Inferior parietal cortex (tissue), 1 donor: ENCODE measurements at regions not wholly inside any gene's neighbourhood (a gene's known extent, or its start where the extent isn't known, plus 50 kb on each side); places are given as distances from the start of the nearest gene placed in this dataset.

Source experiments
- DNase-seq: peaks from one replicate; pipeline ENCODE4 v3.0.0-alpha.2; 2016; ENCODE audit errors: extremely low spot score

DNA sequence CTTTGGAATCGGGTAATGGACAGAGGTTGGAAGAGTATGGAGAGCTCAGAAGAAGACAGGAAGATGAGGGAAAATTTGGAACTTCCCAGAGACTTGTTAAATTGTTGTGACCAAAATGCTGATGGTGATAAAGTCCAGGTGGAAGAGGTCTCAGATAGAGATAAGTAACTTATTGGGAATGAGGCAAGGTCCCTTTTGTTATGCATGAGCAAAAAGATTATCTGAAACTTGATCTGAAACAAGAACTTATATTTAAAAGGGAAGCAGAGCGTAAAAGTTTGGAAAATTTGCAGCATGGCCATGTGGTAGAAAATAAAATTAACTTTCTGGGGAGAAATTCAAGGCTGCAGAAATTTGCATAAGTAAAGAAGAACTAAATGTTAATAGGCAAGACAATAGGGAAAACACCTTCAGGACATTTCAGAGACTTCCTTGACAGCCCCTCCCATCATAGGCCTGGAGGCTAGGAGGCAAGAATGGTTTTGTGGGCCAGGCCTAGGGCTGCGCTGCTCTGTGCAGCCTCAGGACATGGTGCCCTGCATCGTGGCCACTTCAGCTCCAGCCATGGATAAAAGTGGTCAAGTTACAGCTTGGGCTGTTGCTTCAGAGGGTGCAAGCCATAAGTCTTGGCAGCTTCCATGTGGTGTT is 425.7 kb upstream of the PRICKLE1 start:
- no peak for DNase-seq

DNA sequence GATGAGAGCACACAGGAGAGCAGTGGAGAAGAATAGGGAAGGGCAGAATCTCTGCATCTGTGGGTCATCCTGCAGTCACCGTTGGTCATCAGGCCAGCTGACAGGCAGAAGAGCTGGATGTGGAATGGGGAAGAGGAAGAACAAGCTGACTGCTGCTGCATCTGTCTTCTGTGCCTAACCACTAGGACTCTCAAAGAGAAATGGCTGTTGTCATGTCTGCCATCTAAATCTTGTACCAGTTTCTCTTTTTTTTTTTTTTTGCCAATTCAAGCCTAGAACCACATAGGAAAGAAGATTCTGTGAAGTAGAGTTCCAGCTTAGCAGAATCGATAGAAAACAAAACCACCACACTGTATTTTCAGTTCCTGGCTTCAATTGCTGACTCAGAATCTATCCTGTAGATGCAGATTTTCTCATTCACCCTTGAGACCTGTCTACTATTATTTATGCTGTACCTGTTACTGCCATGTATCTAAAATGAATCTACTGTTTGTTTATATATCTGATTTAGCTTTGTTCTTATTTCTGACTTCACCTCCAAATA is 421.9 kb upstream of the PRICKLE1 start:
- no peak for DNase-seq

DNA sequence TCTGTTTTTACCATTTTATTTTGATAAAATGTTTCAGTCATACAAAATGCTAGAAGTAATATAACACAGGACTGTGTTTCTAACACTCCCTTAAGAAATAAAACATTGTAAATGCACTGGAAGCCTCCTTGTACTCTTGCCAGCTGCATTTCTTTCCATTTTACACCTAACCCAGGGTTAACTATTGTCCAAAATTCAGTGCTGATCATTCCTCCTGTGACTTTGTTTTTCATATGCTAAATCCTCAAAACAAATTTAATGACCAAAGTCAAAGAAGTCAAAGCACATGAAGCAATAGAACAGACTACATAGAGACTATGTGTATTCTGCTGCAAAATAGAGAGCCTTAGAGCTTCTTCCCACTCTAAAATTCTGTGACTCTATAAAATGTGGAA is 420.3 kb upstream of the PRICKLE1 start:
- no peak for DNase-seq

DNA sequence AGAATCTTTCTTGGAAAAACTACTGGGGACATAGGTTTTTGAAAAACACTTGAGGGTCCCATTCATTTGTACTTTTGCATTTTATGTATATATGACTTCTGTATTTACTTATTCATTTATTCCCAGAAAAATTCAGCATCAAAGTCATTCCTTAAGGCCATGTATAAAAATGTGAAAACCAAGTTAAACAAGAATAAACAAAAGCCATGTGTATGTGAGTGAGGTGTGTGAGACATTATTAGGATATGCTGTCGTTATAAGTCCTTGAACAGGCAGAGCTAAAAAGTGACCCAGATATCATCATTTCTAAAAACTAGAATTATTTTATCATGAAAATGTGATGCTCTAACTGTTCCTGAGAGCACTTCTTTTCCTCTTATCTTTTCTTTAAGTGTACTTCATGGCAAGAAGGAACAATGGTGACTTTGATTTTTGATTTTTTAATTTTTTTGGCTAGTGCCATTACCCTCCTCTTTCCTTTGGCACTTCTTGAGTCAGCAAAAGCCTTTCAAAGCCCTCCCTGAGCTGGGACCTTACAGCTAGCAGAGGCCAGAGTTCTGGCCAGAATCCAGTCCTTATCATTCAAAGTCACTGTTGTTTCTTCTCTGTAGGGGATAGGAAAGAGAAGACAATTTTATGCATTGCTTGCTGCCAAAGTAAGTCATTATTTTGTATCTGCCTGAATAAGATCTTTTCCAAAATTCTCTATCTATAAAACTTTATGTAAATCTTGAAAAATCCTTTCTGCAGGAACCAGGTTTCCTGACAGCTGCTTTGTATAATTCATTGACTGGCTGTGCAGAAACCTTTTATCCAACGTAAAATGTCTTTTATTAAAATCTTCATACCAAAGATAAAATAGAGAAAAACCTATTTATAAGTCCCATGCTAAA is 419.7 kb upstream of the PRICKLE1 start:
- DNase-seq, result no peak

DNA sequence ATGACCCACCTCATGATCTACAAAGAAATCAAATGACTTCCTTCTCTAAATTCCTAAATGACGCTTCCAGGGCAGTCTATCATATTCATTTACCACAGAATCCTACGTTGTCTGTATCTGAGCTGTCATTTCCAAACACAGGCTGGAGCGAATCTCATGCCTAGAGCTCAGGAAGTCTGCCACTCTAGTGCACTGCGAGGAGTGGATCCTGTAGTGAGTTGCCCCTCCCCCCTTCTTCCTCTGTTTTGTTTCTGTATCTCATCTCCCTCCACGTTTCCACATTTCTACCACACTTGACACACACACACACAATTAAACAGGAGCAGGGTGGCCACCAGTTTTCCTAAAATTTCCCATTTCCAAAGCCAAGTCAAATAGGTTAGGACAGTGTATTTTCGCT is 415.4 kb upstream of the PRICKLE1 start:
- no peak for DNase-seq

DNA sequence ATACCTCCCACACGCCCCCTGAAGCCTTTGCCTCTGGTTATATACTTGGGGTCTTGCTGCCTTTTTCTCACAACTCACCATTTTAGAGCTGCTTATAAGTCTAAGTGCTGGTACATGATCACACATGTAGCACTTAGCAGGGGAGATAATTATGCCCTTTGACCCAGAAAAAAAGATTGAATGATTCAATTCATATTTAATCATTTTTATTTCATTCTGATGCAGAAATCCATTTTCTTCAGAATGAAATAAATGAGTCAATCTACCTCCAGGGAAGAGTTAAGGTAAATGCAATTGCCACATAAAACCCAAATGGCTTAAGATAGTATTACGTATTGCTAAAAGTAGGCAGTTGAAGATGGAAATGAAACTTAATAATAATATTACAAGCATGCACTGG is 414.6 kb upstream of the PRICKLE1 start:
- DNase-seq, result no peak

DNA sequence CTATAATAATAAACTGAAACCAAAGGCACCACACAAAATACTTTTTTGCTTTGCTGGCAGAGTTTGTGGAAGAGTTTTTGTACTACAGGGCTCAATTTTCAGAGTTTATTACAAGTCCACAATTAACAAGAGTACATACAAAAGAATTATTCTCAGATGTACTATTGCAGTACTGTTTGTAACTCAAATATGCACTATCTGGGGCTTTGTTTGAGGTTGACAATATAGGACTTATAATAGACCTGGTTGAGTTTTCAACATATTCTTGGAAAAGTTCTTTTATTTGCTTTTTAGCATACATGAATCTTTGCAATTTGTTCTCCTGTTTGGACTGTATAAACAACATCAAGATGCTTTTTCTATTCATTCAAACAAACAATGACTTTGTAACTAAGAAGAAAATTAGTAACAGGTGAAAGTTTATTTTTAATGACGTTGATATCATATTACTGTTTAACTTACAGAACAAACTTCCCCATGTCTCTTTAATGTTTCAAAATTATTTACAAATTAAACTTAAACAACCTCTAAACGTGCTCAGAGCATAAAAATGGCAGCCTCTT is 407.4 kb upstream of the PRICKLE1 start:
- no peak for DNase-seq

DNA sequence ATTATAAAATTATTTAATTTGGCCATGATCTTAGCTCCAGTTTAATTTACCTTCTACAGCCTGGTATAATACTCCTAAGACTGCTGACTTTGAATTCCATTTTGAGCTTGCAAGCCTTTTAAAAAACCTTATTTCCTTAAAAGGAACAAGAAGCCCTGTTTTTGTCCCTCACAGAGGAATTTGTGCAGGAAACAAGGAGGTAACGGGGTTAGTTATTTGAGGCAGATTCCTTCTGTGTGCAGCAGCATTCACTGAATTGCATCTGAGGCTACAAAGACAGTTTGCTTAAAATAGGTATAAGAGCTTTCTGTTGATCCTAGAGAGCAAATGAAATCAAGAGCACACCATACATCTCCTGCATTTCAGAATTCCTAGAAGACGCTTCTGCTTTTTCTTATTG is 403.3 kb upstream of the PRICKLE1 start:
- no peak for DNase-seq

DNA sequence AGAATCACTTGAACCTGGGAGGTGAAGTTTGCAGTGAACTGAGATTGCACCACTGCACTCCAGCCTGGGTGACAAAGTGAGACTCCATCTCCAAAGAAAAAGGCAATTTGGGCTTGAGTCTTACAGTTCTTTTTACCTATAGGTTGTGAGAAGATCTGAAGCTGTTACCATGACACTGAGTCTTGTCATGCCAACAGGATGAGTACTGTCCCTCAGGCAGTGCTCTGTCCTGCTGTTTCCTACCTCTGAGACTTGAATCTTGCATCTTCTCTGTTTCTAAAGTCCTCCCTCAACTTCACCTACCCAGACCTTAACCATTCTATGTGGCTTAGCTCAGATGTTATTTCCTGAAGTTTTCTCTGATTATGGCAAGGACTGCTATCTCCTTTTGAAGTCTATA is 400.8 kb upstream of the PRICKLE1 start:
- no peak for DNase-seq

DNA sequence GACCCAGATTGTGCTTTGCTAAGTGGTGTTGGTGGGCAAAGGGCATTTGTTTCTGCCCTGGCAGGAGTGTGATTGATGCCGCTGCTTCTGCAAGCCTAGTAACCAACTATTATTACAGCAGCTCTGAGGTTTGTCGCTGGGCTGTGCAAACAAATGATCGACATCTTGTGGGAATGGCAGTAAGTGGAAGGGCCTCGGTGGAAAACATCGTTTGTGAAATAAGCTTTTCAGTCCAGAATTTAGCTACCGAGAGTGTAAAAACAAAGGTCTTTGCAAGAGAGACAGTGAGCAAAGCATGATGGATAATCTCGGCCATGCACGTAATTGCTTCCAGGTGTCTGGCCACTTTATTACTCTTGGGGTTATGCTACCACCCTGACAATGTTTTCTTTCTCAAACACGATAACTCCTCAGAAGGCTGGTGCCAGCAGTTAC is 397.7 kb upstream of the PRICKLE1 start:
- DNase-seq, result no peak

DNA sequence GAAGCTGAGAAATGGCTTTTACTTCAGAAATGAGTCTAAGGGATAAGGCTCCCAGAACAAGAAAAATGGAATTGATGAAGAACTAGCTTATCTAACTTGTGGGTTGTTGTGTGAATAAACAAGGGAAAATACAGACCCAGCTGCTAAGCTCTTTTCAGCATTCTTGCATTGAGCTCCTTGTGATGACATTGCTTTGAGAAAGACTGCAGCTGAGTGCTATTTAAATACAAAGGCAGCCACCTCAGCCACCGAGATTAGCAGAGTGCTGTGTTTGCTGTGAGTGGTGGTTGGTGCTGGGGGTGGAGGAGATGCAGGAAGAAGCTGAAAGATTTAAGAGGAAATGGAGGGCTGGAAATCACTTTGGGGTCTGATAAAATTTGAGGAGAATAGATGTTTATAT is 396.0 kb upstream of the PRICKLE1 start:
- peak; percentile 5 for DNase-seq

DNA sequence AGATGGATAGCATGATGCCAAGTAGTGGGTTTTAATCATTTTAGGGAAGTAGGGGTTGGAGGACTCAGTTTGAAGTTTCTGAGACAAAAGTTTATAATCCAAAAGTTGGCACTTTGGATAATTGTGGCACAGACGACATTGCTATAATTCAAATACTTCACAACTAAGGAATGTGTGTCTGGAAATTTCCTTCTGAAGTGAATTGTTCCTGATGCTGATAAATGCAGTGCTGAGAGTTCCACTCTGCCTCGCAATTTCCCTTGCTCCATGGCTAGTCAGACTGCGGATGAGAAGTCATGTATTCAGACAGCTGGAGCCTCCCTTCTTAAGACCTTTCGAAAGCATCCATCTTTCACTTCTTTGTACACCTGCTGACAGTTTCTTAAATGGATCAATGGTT is 393.3 kb upstream of the PRICKLE1 start:
- no peak for DNase-seq

DNA sequence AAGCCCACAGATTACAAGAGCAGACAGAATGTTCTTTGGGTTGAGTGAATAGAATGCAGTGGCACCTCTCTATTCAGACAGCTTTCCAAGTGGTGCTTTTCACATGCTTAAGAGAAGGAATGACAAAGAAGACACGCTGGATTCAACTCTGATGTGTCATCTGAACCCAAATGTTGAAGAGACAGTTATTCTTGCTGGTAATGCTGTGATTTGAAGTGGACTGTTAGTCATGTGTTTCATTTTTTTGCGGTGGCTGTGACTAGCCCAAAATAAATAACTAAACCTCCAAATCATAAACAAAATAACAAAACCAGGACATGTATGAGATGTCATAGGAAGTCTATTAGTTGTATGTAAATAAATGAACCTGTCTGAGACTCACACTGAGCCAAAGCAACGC is 391.8 kb upstream of the PRICKLE1 start:
- DNase-seq, result no peak

DNA sequence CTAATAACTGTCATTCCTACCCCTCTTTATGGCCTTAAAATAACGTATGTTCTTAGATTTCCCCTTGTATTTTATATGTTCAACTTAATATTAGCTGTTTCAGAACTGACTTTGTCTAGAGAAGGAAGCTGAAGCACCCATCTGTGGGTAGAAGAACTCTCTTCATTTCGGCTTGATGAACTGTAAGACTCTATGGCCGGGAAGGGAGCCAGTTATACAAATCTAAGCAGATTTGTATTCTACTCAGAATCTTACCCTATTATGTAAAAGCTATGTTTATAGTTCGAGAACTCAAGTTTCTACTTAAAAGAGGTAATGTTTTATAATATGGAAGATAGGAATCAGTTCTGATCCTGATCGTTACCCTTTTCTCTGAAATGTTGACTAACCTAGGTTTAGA is 390.9 kb upstream of the PRICKLE1 start:
- DNase-seq, result peak; percentile 2

DNA sequence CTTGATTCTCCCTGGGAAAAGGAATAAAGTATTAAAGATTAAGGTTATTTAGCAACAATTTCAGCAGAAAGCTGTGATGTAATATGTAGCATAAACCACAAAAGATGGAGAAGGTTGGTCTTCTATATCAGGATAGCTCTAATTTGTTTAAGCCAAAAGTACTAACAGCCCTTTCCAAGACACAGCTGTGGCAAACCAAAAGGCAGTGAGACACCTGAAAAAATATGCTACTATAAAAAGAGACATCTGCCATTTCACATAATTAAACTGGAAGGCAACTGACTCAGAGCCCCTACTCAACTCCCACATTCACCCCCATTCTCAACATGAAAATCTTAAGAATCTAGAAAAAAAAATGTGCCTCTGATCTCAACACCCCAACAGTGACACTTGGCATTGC is 390.2 kb upstream of the PRICKLE1 start:
- DNase-seq, result no peak

DNA sequence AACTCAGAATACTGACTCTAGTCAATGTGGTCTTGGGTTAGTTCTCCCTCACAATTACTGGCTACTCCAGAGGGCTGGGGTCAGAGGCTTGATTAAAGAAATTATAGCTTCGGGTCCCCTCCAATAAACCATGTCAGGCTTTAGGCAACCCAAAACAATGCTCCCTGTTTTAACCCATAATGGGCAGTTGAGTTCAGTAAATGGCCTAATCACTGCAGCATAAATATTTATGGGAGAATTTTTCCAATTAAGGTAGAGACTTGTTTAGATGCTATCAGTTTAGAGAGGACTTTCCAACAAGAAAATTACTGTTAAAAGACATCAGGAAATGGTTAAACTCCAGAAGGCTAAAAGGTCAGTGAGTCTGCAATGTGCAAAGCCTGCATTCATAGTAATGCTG is 389.2 kb upstream of the PRICKLE1 start:
- no peak for DNase-seq

DNA sequence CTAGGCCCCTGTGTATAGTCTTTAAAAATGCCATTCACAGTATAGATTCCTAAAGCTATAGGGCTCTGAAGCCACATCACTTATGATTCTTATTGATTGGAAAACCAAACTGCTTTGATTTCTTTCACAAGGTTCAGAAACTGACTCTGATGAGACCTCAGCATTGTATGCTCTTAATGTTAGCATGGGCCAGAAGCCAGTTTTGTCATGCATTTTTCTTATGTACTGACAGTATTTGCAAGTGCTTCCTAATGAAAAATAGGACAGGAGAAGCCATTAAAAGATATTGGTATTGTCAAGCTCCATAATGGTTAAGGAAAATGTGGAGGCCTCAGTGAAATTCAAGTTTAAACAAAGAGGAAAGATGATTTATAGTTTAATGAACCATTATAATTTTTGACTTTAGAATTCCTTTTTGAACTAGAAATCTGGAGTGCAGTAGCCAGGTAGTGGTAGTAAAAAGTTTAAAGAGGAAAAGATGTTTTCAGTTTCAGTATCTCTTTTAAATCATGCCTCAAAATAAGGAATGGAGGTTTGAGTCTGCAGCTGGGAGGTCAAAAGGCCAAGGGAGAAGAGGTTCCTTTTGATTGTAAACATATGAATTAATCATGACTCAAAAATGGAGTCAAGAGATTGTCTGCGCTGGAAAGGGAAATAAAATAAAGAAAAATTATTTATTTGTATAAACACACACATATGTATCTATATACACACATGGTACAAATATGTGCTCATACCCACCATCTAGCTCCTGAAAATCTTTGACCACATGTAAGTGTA is 388.1 kb upstream of the PRICKLE1 start:
- no peak for DNase-seq

DNA sequence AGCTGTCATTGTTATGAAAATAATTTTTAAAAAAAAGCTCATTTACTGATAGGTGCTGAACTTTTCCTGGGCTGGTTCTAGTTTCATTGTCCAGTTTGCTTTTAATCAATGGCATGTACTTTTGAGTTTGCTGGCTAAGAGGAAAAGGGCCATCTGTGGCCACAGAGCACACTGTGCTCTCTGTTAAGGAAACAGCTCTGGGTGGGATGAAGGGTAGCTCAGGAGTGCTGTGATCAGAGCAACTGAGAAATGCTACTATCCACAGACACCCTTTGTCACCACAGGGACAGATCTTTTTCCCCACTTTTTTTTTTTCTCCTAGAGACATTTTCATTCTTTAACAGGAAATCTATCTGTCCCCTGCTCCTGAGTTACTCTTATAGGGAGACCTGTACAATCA is 387.1 kb upstream of the PRICKLE1 start:
- no peak for DNase-seq

DNA sequence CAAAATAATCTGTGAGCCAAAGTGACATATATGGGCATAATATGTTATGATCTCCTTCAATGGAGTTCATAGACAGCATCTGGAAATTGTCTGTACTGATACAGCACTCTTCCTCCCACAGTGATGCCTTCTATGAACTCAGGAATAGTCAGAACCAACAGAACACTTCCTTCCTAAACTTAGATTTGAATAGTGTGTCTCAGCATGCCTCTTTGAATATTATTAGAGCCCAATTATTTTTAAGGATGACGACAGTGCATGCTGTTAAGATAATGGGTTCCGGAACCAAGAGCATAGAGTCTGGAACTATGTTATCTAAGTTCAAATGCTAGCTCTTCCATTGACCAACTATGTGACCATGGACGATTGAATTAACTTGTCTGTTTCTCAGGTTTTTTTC is 386.6 kb upstream of the PRICKLE1 start:
- no peak for DNase-seq

DNA sequence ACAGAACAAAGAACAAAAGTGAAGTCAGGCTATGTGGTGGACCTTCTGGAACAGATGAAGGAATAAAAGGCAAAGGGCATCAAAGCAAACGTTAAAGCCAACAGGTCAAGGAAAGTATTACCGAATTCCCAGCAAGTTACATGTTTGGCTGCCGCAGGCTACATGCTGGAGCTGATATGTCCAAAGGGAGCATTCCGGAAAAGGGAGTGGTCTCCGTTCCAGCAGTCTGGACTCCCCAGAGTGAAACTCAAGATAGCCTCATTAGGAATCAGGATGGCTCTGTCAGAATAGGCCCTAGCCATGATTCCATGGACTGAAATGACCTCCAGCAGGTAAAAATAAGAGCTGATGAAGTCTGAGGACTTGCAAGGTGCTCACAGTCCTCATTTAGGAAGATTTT is 379.8 kb upstream of the PRICKLE1 start:
- no peak for DNase-seq

DNA sequence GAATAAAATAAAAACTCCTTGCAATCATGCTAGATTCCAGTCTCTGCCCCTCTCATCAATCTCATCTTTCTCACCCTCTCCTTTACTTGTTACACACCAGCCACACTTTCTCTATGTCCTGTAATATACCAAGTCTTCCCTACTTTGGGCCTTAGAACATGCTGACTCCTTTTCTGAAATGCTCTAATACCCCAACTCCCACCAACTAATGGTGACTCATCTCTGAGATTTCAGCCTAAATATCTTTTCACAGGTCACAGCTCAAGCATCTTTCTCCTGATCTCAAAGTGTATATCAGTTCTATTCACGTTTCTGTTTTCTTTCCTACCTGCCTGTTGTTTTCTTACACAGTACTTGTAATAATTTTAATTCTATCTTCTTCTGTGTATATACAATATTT is 378.9 kb upstream of the PRICKLE1 start:
- DNase-seq, result no peak

DNA sequence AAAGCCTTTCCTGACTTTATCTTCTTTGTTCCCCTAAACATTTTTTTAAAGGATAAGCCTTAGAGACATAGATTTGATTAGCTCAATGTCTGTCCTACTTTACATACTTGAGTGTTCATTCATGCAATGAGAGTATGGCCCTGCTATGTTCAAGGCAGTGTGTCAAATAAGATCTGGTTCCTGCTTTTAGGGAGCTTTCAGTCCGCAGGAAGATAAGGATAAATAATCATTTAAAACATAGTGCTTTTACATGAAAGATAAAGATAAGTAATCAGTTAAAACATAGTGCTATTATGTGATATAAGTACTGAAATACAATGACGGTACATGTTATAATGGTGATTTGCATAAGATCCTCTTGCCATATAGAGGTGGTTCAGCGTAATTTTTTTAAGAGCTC is 378.3 kb upstream of the PRICKLE1 start:
- DNase-seq, result no peak
